Spleen (tissue), 7 donors: ENCODE measurements at regions not wholly inside any gene's neighbourhood (a gene's known extent, or its start where the extent isn't known, plus 50 kb on each side); places are given as distances from the start of the nearest gene placed in this dataset.

Source experiments
- CTCF ChIP-seq, 11 experiments: fragments of 200-600 bp in 7 of 11; fragments of 450-650 bp in 4 of 11; sonication (generic) in 4 of 11; IDR thresholded peaks in 8 of 11; conservative IDR thresholded peaks in 3 of 11; 1 replicate in 7 of 11; 2 replicates in 4 of 11; pipeline versions ENCODE4 v1.4.0 to v1.8.0; 2016 to 2021; ENCODE audit warnings: antibody characterized with exemption in 11 of 11, inconsistent platforms in 4 of 11, mild to moderate bottlenecking in 1 of 11
- POLR2AphosphoS5 ChIP-seq, 3 donors: sonication (generic); formaldehyde crosslinking; IDR thresholded peaks; one replicate each; pipeline ENCODE4 v1.5.1; 2017; ENCODE audit warnings: antibody characterized with exemption in 3 of 3
- donor health status: DM: no; HTN: no; CAD: no; lungs with moderate emphysema.
- donor health status: DM: no; HTN: no; CAD: no.
- donor health status: DM: no; HTN: no; CAD: no.

GRCh38 chr2:7584017-7584416, 666.8 kb downstream of the RNF144A start:
- TF ChIP-seq CTCF (IDR thresholded peaks at IDR 0.05 in 8 of 11, conservative IDR thresholded peaks at IDR 0.05 in 3 of 11) (no peak), POLR2AphosphoS5 (IDR thresholded peaks at IDR 0.05) (no peak)
